ENCODE measurements at regions not wholly inside any gene's neighbourhood (a gene's known extent, or its start where the extent isn't known, plus 50 kb on each side); places are given as distances from the start of the nearest gene placed in this dataset.

- no peak overlapping the region for H3K27ac Mint-ChIP-seq
- no peak overlapping the region for H3K4me3 Mint-ChIP-seq
- no peaks in the 10 kb centered on the region for H3K36me3 Mint-ChIP-seq (ENCODE audit: low read depth)
- peaks cover 9% of the 10 kb centered on the region for H3K27me3 Mint-ChIP-seq
- H3K9me3 Mint-ChIP-seq, result no peaks in the 10 kb centered on the region
- intact Hi-C loops (cut with micrococcal nuclease), result no loop called here
- H3K4me1 Mint-ChIP-seq (ENCODE audit: low read depth), result peaks cover 45% of the 10 kb centered on the region
Measured at GRCh38 chr2:104752504-104752903, 101.4 kb upstream of the POU3F3 start.

GRCh38 chr2:104755026-104755878, 98.7 kb upstream of the POU3F3 start:
- Mint-ChIP-seq H3K4me3 (peak overlapping the region; percentile 52), H3K4me1 (ENCODE audit: low read depth) (peaks cover 43% of the 10 kb centered on the region), H3K9me3 (no peaks in the 10 kb centered on the region), H3K27ac (peak overlapping the region; percentile 48), H3K27me3 (peaks cover 6% of the 10 kb centered on the region), H3K36me3 (ENCODE audit: low read depth) (no peaks in the 10 kb centered on the region)
- intact Hi-C loops (cut with micrococcal nuclease), result no loop called here

- no peaks in the 10 kb centered on the region for H3K36me3 Mint-ChIP-seq (ENCODE audit: low read depth)
- H3K9me3 Mint-ChIP-seq, result no peaks in the 10 kb centered on the region
- H3K27ac Mint-ChIP-seq, result peak overlapping the region; percentile 48
Measured at GRCh38 chr2:104756118-104756517, 97.8 kb upstream of the POU3F3 start.

GRCh38 chr2:104757056-104757455, 96.9 kb upstream of the POU3F3 start:
- Mint-ChIP-seq H3K9me3 (no peaks in the 10 kb centered on the region), H3K27me3 (peaks cover 3% of the 10 kb centered on the region), H3K4me3 (no peak overlapping the region), H3K36me3 (ENCODE audit: low read depth) (no peaks in the 10 kb centered on the region), H3K27ac (no peak overlapping the region), H3K4me1 (ENCODE audit: low read depth) (peaks cover 34% of the 10 kb centered on the region)
- intact Hi-C loops (cut with micrococcal nuclease), result no loop called here

More at GRCh38 chr2:104756118-104756517, 97.8 kb upstream of the POU3F3 start:
- intact Hi-C loops (cut with micrococcal nuclease), result no loop called here
- peaks cover 3% of the 10 kb centered on the region for H3K27me3 Mint-ChIP-seq
- peak overlapping the region; percentile 52 for H3K4me3 Mint-ChIP-seq
- H3K4me1 Mint-ChIP-seq (ENCODE audit: low read depth), result peaks cover 39% of the 10 kb centered on the region

GRCh38 chr2:104758199-104758620, 95.7 kb upstream of the POU3F3 start:
- intact Hi-C loops (cut with micrococcal nuclease), result no loop called here
- peaks cover 3% of the 10 kb centered on the region for H3K27me3 Mint-ChIP-seq
- H3K4me3 Mint-ChIP-seq, result no peak overlapping the region
- no peaks in the 10 kb centered on the region for H3K36me3 Mint-ChIP-seq (ENCODE audit: low read depth)
- H3K27ac Mint-ChIP-seq, result no peak overlapping the region
- H3K4me1 Mint-ChIP-seq (ENCODE audit: low read depth), result peaks cover 25% of the 10 kb centered on the region
- H3K9me3 Mint-ChIP-seq, result no peaks in the 10 kb centered on the region

GRCh38 chr2:104762031-104762430, 91.9 kb upstream of the POU3F3 start:
- H3K4me1 Mint-ChIP-seq (ENCODE audit: low read depth), result peaks cover 6% of the 10 kb centered on the region
- intact Hi-C loops (cut with micrococcal nuclease), result no loop called here
- no peak overlapping the region for H3K4me3 Mint-ChIP-seq
- peaks cover 1% of the 10 kb centered on the region for H3K27me3 Mint-ChIP-seq
- H3K27ac Mint-ChIP-seq, result no peak overlapping the region
- H3K9me3 Mint-ChIP-seq, result no peaks in the 10 kb centered on the region
- no peaks in the 10 kb centered on the region for H3K36me3 Mint-ChIP-seq (ENCODE audit: low read depth)

- Mint-ChIP-seq H3K36me3 (ENCODE audit: low read depth) (peaks cover 8% of the 10 kb centered on the region), H3K9me3 (peaks cover 10% of the 10 kb centered on the region), H3K27me3 (peaks cover 1% of the 10 kb centered on the region), H3K4me1 (ENCODE audit: low read depth) (peaks cover 35% of the 10 kb centered on the region), H3K4me3 (no peak overlapping the region), H3K27ac (no peak overlapping the region)
- intact Hi-C loops (cut with micrococcal nuclease), result no loop called here
Measured at GRCh38 chr2:104766683-104767082, 87.2 kb upstream of the POU3F3 start.

- no peak overlapping the region for H3K4me3 Mint-ChIP-seq
- peak overlapping the region; percentile 76 for H3K27ac Mint-ChIP-seq
- H3K4me1 Mint-ChIP-seq (ENCODE audit: low read depth), result peaks cover 54% of the 10 kb centered on the region
- peaks cover 8% of the 10 kb centered on the region for H3K36me3 Mint-ChIP-seq (ENCODE audit: low read depth)
- H3K27me3 Mint-ChIP-seq, result peaks cover 1% of the 10 kb centered on the region
- H3K9me3 Mint-ChIP-seq, result peaks cover 13% of the 10 kb centered on the region
- intact Hi-C loops (cut with micrococcal nuclease), result no loop called here
Measured at GRCh38 chr2:104768694-104769093, 85.2 kb upstream of the POU3F3 start.

- peak overlapping the region; percentile 76 for H3K27ac Mint-ChIP-seq
- intact Hi-C loops (cut with micrococcal nuclease), result no loop called here
- peaks cover 8% of the 10 kb centered on the region for H3K36me3 Mint-ChIP-seq (ENCODE audit: low read depth)
- H3K27me3 Mint-ChIP-seq, result peaks cover 1% of the 10 kb centered on the region
- peak overlapping the region; percentile 34 for H3K4me3 Mint-ChIP-seq
- peaks cover 13% of the 10 kb centered on the region for H3K9me3 Mint-ChIP-seq
- peaks cover 58% of the 10 kb centered on the region for H3K4me1 Mint-ChIP-seq (ENCODE audit: low read depth)
Measured at GRCh38 chr2:104769096-104769495, 84.8 kb upstream of the POU3F3 start.

- Mint-ChIP-seq H3K36me3 (ENCODE audit: low read depth) (peaks cover 8% of the 10 kb centered on the region), H3K4me3 (no peak overlapping the region), H3K27ac (peak overlapping the region; percentile 58), H3K4me1 (ENCODE audit: low read depth) (peaks cover 62% of the 10 kb centered on the region), H3K9me3 (peaks cover 13% of the 10 kb centered on the region), H3K27me3 (no peaks in the 10 kb centered on the region)
- intact Hi-C loops (cut with micrococcal nuclease), result no loop called here
Measured at GRCh38 chr2:104772996-104773395, 80.9 kb upstream of the POU3F3 start.

GRCh38 chr2:104774631-104775030, 79.3 kb upstream of the POU3F3 start:
- H3K27ac Mint-ChIP-seq, result no peak overlapping the region
- H3K4me1 Mint-ChIP-seq (ENCODE audit: low read depth), result peaks cover 49% of the 10 kb centered on the region
- intact Hi-C loops (cut with micrococcal nuclease), result no loop called here
- no peaks in the 10 kb centered on the region for H3K27me3 Mint-ChIP-seq
- H3K4me3 Mint-ChIP-seq, result no peak overlapping the region
- peaks cover 8% of the 10 kb centered on the region for H3K36me3 Mint-ChIP-seq (ENCODE audit: low read depth)
- peaks cover 13% of the 10 kb centered on the region for H3K9me3 Mint-ChIP-seq

- Mint-ChIP-seq H3K27ac (no peak overlapping the region), H3K36me3 (ENCODE audit: low read depth) (no peaks in the 10 kb centered on the region), H3K4me1 (ENCODE audit: low read depth) (peaks cover 52% of the 10 kb centered on the region), H3K27me3 (no peaks in the 10 kb centered on the region), H3K4me3 (no peak overlapping the region), H3K9me3 (no peaks in the 10 kb centered on the region)
- intact Hi-C loops (cut with micrococcal nuclease), result no loop called here
Measured at GRCh38 chr2:104777721-104778120, 76.2 kb upstream of the POU3F3 start.

- H3K36me3 Mint-ChIP-seq (ENCODE audit: low read depth), result no peaks in the 10 kb centered on the region
- H3K27me3 Mint-ChIP-seq, result no peaks in the 10 kb centered on the region
- no peak overlapping the region for H3K27ac Mint-ChIP-seq
- H3K4me3 Mint-ChIP-seq, result no peak overlapping the region
- peaks cover 37% of the 10 kb centered on the region for H3K4me1 Mint-ChIP-seq (ENCODE audit: low read depth)
- intact Hi-C loops (cut with micrococcal nuclease), result no loop called here
- H3K9me3 Mint-ChIP-seq, result no peaks in the 10 kb centered on the region
Measured at GRCh38 chr2:104781151-104781550, 72.8 kb upstream of the POU3F3 start.

- intact Hi-C loops (cut with micrococcal nuclease), result no loop called here
- no peaks in the 10 kb centered on the region for H3K36me3 Mint-ChIP-seq (ENCODE audit: low read depth)
- no peaks in the 10 kb centered on the region for H3K9me3 Mint-ChIP-seq
- peaks cover 38% of the 10 kb centered on the region for H3K4me1 Mint-ChIP-seq (ENCODE audit: low read depth)
- H3K27me3 Mint-ChIP-seq, result peaks cover 5% of the 10 kb centered on the region
- H3K4me3 Mint-ChIP-seq, result no peak overlapping the region
- no peak overlapping the region for H3K27ac Mint-ChIP-seq
Measured at GRCh38 chr2:104784264-104784663, 69.7 kb upstream of the POU3F3 start.

GRCh38 chr2:104786204-104786603, 67.7 kb upstream of the POU3F3 start:
- H3K4me3 Mint-ChIP-seq, result no peak overlapping the region
- H3K27ac Mint-ChIP-seq, result no peak overlapping the region
- peaks cover 8% of the 10 kb centered on the region for H3K27me3 Mint-ChIP-seq
- intact Hi-C loops (cut with micrococcal nuclease), result no loop called here
- H3K36me3 Mint-ChIP-seq (ENCODE audit: low read depth), result no peaks in the 10 kb centered on the region
- H3K4me1 Mint-ChIP-seq (ENCODE audit: low read depth), result peaks cover 29% of the 10 kb centered on the region
- H3K9me3 Mint-ChIP-seq, result no peaks in the 10 kb centered on the region

Measured in dendritic cell treated with granulocyte-macrophage colony-stimulating factor and Interleukin-4, amounts not matched to agents 40 ng/mL and 50 ng/mL, for 4 days (primary cell).